ENCODE measurements at regions not wholly inside any gene's neighbourhood (a gene's known extent, or its start where the extent isn't known, plus 50 kb on each side); places are given as distances from the start of the nearest gene placed in this dataset.

DNA sequence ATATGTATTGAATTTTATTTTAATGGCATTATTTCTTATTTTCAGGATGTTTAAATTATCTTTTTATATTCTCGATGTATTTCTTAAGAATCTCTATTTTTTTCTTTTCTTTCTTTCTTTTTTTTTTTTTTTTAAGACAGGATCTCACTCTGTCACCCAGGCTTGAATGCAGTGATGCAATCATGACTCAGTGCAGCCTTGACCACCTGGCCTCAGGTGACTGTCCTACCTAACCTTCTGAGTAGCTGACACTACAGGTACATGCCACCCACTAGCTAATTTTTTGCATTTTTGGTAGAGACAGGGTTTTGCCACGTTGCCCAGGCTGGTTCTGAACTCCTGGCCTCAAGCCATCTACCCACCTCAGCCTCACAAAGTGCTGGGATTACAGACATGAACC is 143.8 kb upstream of the LAMA2 start:
- no peak for TF ChIP-seq EP300 (IDR thresholded peaks at IDR 0.05; ENCODE audit: borderline replicate concordance)
- TF ChIP-seq, protein P1, sequence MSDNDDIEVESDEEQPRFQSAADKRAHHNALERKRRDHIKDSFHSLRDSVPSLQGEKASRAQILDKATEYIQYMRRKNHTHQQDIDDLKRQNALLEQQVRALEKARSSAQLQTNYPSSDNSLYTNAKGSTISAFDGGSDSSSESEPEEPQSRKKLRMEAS (IDR thresholded peaks at IDR 0.05): no peak
- TF ChIP-seq ZBTB7A (IDR thresholded peaks at IDR 0.05; ENCODE audit: low read depth): no peak
- no peak for TF ChIP-seq YY1 (IDR thresholded peaks at IDR 0.05; ENCODE audit: low read depth)
- TF ChIP-seq RAD21 (IDR thresholded peaks at IDR 0.05; ENCODE audit: low read depth): no peak
- no peak for TF ChIP-seq CREB1 (IDR thresholded peaks at IDR 0.05; ENCODE audit: low read depth)
- TF ChIP-seq, protein P2, sequence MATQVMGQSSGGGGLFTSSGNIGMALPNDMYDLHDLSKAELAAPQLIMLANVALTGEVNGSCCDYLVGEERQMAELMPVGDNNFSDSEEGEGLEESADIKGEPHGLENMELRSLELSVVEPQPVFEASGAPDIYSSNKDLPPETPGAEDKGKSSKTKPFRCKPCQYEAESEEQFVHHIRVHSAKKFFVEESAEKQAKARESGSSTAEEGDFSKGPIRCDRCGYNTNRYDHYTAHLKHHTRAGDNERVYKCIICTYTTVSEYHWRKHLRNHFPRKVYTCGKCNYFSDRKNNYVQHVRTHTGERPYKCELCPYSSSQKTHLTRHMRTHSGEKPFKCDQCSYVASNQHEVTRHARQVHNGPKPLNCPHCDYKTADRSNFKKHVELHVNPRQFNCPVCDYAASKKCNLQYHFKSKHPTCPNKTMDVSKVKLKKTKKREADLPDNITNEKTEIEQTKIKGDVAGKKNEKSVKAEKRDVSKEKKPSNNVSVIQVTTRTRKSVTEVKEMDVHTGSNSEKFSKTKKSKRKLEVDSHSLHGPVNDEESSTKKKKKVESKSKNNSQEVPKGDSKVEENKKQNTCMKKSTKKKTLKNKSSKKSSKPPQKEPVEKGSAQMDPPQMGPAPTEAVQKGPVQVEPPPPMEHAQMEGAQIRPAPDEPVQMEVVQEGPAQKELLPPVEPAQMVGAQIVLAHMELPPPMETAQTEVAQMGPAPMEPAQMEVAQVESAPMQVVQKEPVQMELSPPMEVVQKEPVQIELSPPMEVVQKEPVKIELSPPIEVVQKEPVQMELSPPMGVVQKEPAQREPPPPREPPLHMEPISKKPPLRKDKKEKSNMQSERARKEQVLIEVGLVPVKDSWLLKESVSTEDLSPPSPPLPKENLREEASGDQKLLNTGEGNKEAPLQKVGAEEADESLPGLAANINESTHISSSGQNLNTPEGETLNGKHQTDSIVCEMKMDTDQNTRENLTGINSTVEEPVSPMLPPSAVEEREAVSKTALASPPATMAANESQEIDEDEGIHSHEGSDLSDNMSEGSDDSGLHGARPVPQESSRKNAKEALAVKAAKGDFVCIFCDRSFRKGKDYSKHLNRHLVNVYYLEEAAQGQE (IDR thresholded peaks at IDR 0.05; ENCODE audit: low read depth): no peak

Measured in Ishikawa (cell line).